Neural crest cell (in vitro differentiated cells): ENCODE measurements at regions not wholly inside any gene's neighbourhood (a gene's known extent, or its start where the extent isn't known, plus 50 kb on each side); places are given as distances from the start of the nearest gene placed in this dataset.

Experiments used
- DNase-seq: peaks from one replicate; pipeline ENCODE4 v3.0.0; 2021; ENCODE audit warnings: low read depth, mixed read lengths, low spot score
- H3K27ac Mint-ChIP-seq: one replicate; pipeline ENCODE4 v1.8.0; 2021; ENCODE audit warnings: mild to moderate bottlenecking, mixed read lengths; ENCODE audit not compliant: unreplicated experiment
- H3K27me3 Mint-ChIP-seq: 2 replicates; pipeline ENCODE4 v1.8.0; 2021; ENCODE audit warnings: low read depth, mild to moderate bottlenecking, mixed read lengths
- H3K36me3 Mint-ChIP-seq: 2 replicates; pipeline ENCODE4 v1.8.0; 2021; ENCODE audit warnings: low read depth, mild to moderate bottlenecking, mixed read lengths
- H3K4me1 Mint-ChIP-seq: 2 replicates; pipeline ENCODE4 v1.8.0; 2021; ENCODE audit warnings: mixed read lengths
- H3K4me3 Mint-ChIP-seq: one replicate; pipeline ENCODE4 v1.8.0; 2021; ENCODE audit warnings: mild to moderate bottlenecking, mixed read lengths
- H3K9me3 Mint-ChIP-seq: 2 replicates; pipeline ENCODE4 v1.8.0; 2021; ENCODE audit warnings: mixed read lengths
- CTCF ChIP-seq: fragments of 200-600 bp; sonication (generic); conservative IDR thresholded peaks from 2 replicates; pipeline ENCODE4 v1.5.0; 2021; ENCODE audit warnings: antibody characterized with exemption, mild to moderate bottlenecking

- H3K4me3 Mint-ChIP-seq: no peak overlapping the region
- H3K9me3 Mint-ChIP-seq: peaks cover 7% of the 10 kb centered on the region
- no peak for DNase-seq
- TF ChIP-seq CTCF: no peak
- no peaks in the 10 kb centered on the region for H3K27me3 Mint-ChIP-seq
- peaks cover 4% of the 10 kb centered on the region for H3K4me1 Mint-ChIP-seq
- H3K27ac Mint-ChIP-seq: no peak overlapping the region
- no peaks in the 10 kb centered on the region for H3K36me3 Mint-ChIP-seq
These were observed 147.6 kb upstream of the NR3C1 start for GRCh38 chr5:143550986-143551630.

- peaks cover 2% of the 10 kb centered on the region for H3K27me3 Mint-ChIP-seq
- no peak overlapping the region for H3K27ac Mint-ChIP-seq
- H3K4me1 Mint-ChIP-seq: peaks cover 10% of the 10 kb centered on the region
- no peak for DNase-seq
- no peak for TF ChIP-seq CTCF
- no peaks in the 10 kb centered on the region for H3K36me3 Mint-ChIP-seq
- peaks cover 7% of the 10 kb centered on the region for H3K9me3 Mint-ChIP-seq
- H3K4me3 Mint-ChIP-seq: no peak overlapping the region
These were observed 143.9 kb upstream of the NR3C1 start for GRCh38 chr5:143547342-143547741.

GRCh38 chr5:143546394-143546793 is 142.9 kb upstream of the NR3C1 start:
- peaks cover 2% of the 10 kb centered on the region for H3K27me3 Mint-ChIP-seq
- no peak for TF ChIP-seq CTCF
- peaks cover 7% of the 10 kb centered on the region for H3K9me3 Mint-ChIP-seq

GRCh38 chr5:143544606-143545005 is 141.1 kb upstream of the NR3C1 start:
- H3K4me1 Mint-ChIP-seq: peaks cover 10% of the 10 kb centered on the region
- H3K9me3 Mint-ChIP-seq: peaks cover 8% of the 10 kb centered on the region
- no peak for TF ChIP-seq CTCF
- H3K27ac Mint-ChIP-seq: no peak overlapping the region
- no peaks in the 10 kb centered on the region for H3K36me3 Mint-ChIP-seq
- DNase-seq: no peak
- H3K4me3 Mint-ChIP-seq: no peak overlapping the region
- peaks cover 2% of the 10 kb centered on the region for H3K27me3 Mint-ChIP-seq

More at GRCh38 chr5:143546394-143546793, 142.9 kb upstream of the NR3C1 start:
- Mint-ChIP-seq H3K4me1 (peaks cover 10% of the 10 kb centered on the region), H3K36me3 (no peaks in the 10 kb centered on the region), H3K27ac (no peak overlapping the region), H3K4me3 (no peak overlapping the region)
- DNase-seq: no peak

GRCh38 chr5:143543358-143544255 is 140.1 kb upstream of the NR3C1 start:
- Mint-ChIP-seq H3K27me3 (peaks cover 2% of the 10 kb centered on the region), H3K36me3 (no peaks in the 10 kb centered on the region), H3K9me3 (peaks cover 6% of the 10 kb centered on the region), H3K27ac (no peak overlapping the region), H3K4me3 (no peak overlapping the region), H3K4me1 (peaks cover 10% of the 10 kb centered on the region)
- DNase-seq: no peak
- TF ChIP-seq CTCF: no peak
